NCI-H345 treated with DMSO at 0.1 percent for 48 hours (cell line): ENCODE measurements at regions not wholly inside any gene's neighbourhood (a gene's known extent, or its start where the extent isn't known, plus 50 kb on each side); places are given as distances from the start of the nearest gene placed in this dataset.
"Not testable (repeated sequence)": the region's sequence is repeated elsewhere in the genome, so short reads cannot be mapped to it uniquely, and the experiment has no call there.

ENCODE experiments used
- DNase-seq: peaks from one replicate; lab custom pipeline; 2025; ENCODE audit not compliant: unreplicated experiment; lab: John Stamatoyannopoulos, UW

GRCh38 chr2:116318551-116318950 is 1495.9 kb upstream of the DDX18 start:
- DNase-seq = not testable (repeated sequence)

- DNase-seq = no peak
These were observed 1495.5 kb upstream of the DDX18 start for GRCh38 chr2:116319001-116319400.

- DNase-seq = no peak
These were observed 1494.6 kb upstream of the DDX18 start for GRCh38 chr2:116319935-116320334.

- no peak for DNase-seq
These were observed 1485.2 kb upstream of the DDX18 start for GRCh38 chr2:116329280-116329679.

- DNase-seq = no peak
These were observed 1473.8 kb upstream of the DDX18 start for GRCh38 chr2:116340690-116341089.

- no peak for DNase-seq
These were observed 1448.3 kb upstream of the DDX18 start for GRCh38 chr2:116366212-116366611.

- no peak for DNase-seq
These were observed 1435.7 kb upstream of the DDX18 start for GRCh38 chr2:116378786-116379185.

- DNase-seq = no peak
These were observed 1403.3 kb upstream of the DDX18 start for GRCh38 chr2:116411211-116411610.

GRCh38 chr2:116413659-116414058 is 1400.8 kb upstream of the DDX18 start:
- DNase-seq = no peak

GRCh38 chr2:116416731-116417377 is 1397.6 kb upstream of the DDX18 start:
- DNase-seq = no peak

- no peak for DNase-seq
These were observed 1378.8 kb upstream of the DDX18 start for GRCh38 chr2:116435648-116436047.

- no peak for DNase-seq
These were observed 1374.3 kb upstream of the DDX18 start for GRCh38 chr2:116440104-116440653.

GRCh38 chr2:116442418-116442817 is 1372.1 kb upstream of the DDX18 start:
- no peak for DNase-seq

- DNase-seq = no peak
These were observed 1370.1 kb upstream of the DDX18 start for GRCh38 chr2:116444256-116444872.

- no peak for DNase-seq
These were observed 1363.5 kb upstream of the DDX18 start for GRCh38 chr2:116450990-116451389.

- no peak for DNase-seq
These were observed 1361.8 kb upstream of the DDX18 start for GRCh38 chr2:116452651-116453050.

GRCh38 chr2:116456429-116456828 is 1358.1 kb upstream of the DDX18 start:
- DNase-seq = no peak

- peak; percentile 10 for DNase-seq
These were observed 1347.2 kb upstream of the DDX18 start for GRCh38 chr2:116467243-116467642.

GRCh38 chr2:116477229-116477628 is 1337.3 kb upstream of the DDX18 start:
- no peak for DNase-seq

- no peak for DNase-seq
These were observed 1327.2 kb upstream of the DDX18 start for GRCh38 chr2:116487336-116487735.

GRCh38 chr2:116489292-116489691 is 1325.2 kb upstream of the DDX18 start:
- DNase-seq = no peak

- DNase-seq = no peak
These were observed 1324.5 kb upstream of the DDX18 start for GRCh38 chr2:116489944-116490343.
